IPS-20b (cell line): ENCODE measurements at regions not wholly inside any gene's neighbourhood (a gene's known extent, or its start where the extent isn't known, plus 50 kb on each side); places are given as distances from the start of the nearest gene placed in this dataset.

ENCODE experiments used
- H3K27ac ChIP-seq: one replicate; pipeline ENCODE4 v1.5.1; 2013; ENCODE audit warnings: low read length
- H3K27me3 ChIP-seq: 2 replicates; pipeline ENCODE4 v1.6.1; 2013; ENCODE audit warnings: mild to moderate bottlenecking, low read length, inconsistent platforms; ENCODE audit not compliant: insufficient read depth
- H3K36me3 ChIP-seq: 2 replicates; pipeline ENCODE4 v1.6.1; 2013; ENCODE audit warnings: low read depth, mild to moderate bottlenecking, inconsistent platforms, low read length, moderate library complexity; ENCODE audit not compliant: insufficient read depth
- H3K4me1 ChIP-seq: 2 replicates; pipeline ENCODE4 v1.6.1; 2013; ENCODE audit warnings: mild to moderate bottlenecking, control low read depth, inconsistent platforms, low read length, moderate library complexity; ENCODE audit not compliant: insufficient read depth
- H3K4me3 ChIP-seq: 2 replicates; pipeline ENCODE4 v1.5.1; 2013; ENCODE audit warnings: mild to moderate bottlenecking, low read length, inconsistent platforms
- H3K9ac ChIP-seq: 2 replicates; pipeline ENCODE4 v1.6.1; 2013; ENCODE audit warnings: low read depth, mild to moderate bottlenecking, inconsistent platforms, low read length, moderate library complexity
- H3K9me3 ChIP-seq: 2 replicates; pipeline ENCODE4 v1.6.1; 2013; ENCODE audit warnings: mild to moderate bottlenecking, low read depth, low read length, inconsistent platforms; ENCODE audit not compliant: insufficient read depth

DNA sequence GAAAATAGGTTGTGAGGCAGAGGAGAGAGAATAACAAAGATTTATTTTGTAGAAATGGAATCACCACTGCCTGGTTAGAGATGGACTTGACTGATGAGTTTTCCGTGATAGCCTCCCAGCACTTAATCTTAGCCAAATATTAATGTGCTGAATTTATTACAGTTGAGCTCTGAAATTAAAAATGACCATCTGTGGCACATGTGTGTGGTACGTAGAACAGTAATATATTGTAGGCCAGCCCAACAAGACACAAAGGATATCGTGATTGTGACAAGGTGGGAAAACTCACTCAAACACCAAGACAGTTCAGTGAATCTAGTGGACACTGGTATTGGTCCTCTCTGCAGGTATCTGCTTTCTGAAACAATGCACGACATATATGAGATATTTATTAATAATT lies 119.4 kb downstream of the HAO1 start:
- Histone ChIP-seq H3K4me1 (no peaks in the 10 kb centered on the region), H3K9ac (no peak overlapping the region), H3K27ac (no peak overlapping the region), H3K27me3 (no peaks in the 10 kb centered on the region), H3K4me3 (no peak overlapping the region), H3K36me3 (no peaks in the 10 kb centered on the region), H3K9me3 (no peaks in the 10 kb centered on the region; the same call in 1 of the 2 replicates)

DNA sequence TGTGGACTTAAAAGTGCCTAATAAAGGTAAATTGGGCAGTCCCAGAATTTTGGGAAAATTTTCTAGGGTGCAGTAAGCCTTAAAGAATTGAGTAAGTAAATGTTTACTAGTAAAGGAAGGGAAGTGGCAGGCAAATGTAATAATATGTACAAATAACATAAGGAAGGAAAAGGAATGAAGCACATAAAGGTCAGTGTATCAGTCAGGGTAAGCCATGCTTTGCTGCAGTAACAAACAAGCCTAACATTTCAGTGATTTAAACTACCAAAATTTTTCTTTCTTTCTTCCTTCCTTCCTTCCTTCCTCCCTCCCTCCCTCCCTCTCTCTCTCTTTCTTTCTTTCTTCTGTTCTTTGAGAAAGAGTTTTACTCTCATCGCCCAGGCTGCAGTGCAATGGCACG lies 117.5 kb downstream of the HAO1 start:
- Histone ChIP-seq H3K9me3 (no peaks in the 10 kb centered on the region; the same call in 1 of the 2 replicates), H3K4me3 (no peak overlapping the region), H3K9ac (no peak overlapping the region), H3K27ac (no peak overlapping the region), H3K4me1 (no peaks in the 10 kb centered on the region), H3K27me3 (no peaks in the 10 kb centered on the region), H3K36me3 (no peaks in the 10 kb centered on the region)

DNA sequence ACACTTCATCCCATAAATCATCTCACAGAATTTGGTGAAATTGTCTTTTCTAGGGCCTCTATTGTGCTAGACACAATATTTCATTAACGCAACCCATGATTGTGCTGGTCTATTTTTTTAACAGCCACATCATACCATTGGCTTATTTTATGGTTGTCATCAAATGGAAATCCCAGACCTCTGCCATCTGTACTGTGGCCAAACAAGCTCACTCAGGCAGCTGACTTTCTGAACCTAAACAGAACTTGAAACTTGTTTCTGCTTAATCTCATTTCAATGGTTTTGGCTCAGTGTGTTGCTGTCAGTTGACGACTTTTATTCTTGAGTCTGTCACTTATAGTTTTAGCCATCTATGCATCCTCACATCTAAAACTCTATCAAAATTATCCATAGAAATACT lies 111.8 kb downstream of the HAO1 start:
- no peaks in the 10 kb centered on the region for H3K27me3 ChIP-seq
- H3K9me3 ChIP-seq, result no peaks in the 10 kb centered on the region
- no peaks in the 10 kb centered on the region for H3K4me1 ChIP-seq
- H3K9ac ChIP-seq, result no peak overlapping the region
- H3K4me3 ChIP-seq, result no peak overlapping the region
- no peak overlapping the region for H3K27ac ChIP-seq
- no peaks in the 10 kb centered on the region for H3K36me3 ChIP-seq

GRCh38 chr20:7829031-7829430 lies 111.2 kb downstream of the HAO1 start:
- H3K4me1 ChIP-seq, result no peaks in the 10 kb centered on the region
- H3K4me3 ChIP-seq, result no peak overlapping the region
- H3K9me3 ChIP-seq, result 0 out of 2 replicates have a peak, but pooled peaks cover under 1% of the 10 kb centered on the region
- no peak overlapping the region for H3K27ac ChIP-seq
- H3K9ac ChIP-seq, result no peak overlapping the region
- no peaks in the 10 kb centered on the region for H3K36me3 ChIP-seq
- H3K27me3 ChIP-seq, result no peaks in the 10 kb centered on the region

GRCh38 chr20:7829776-7830175 lies 110.5 kb downstream of the HAO1 start:
- no peaks in the 10 kb centered on the region for H3K4me1 ChIP-seq
- no peak overlapping the region for H3K4me3 ChIP-seq
- no peak overlapping the region for H3K27ac ChIP-seq
- H3K27me3 ChIP-seq, result no peaks in the 10 kb centered on the region
- H3K36me3 ChIP-seq, result no peaks in the 10 kb centered on the region
- peaks cover 4% of the 10 kb centered on the region; the same call in 1 of the 2 replicates for H3K9me3 ChIP-seq
- no peak overlapping the region for H3K9ac ChIP-seq
